IPS DF 4.7 (cell line): ENCODE measurements at regions not wholly inside any gene's neighbourhood (a gene's known extent, or its start where the extent isn't known, plus 50 kb on each side); places are given as distances from the start of the nearest gene placed in this dataset.

ENCODE experiments used
- DNase-seq: peaks from one replicate; pipeline ENCODE4 v3.0.0-alpha.2; 2013; ENCODE audit warnings: low spot score; ENCODE audit errors: extremely low read depth

- no peak for DNase-seq
These were observed 93.0 kb upstream of the ZNF608 start for GRCh38 chr5:124839371-124839998.

- DNase-seq = no peak
These were observed 95.6 kb upstream of the ZNF608 start for GRCh38 chr5:124841829-124842712.

DNA sequence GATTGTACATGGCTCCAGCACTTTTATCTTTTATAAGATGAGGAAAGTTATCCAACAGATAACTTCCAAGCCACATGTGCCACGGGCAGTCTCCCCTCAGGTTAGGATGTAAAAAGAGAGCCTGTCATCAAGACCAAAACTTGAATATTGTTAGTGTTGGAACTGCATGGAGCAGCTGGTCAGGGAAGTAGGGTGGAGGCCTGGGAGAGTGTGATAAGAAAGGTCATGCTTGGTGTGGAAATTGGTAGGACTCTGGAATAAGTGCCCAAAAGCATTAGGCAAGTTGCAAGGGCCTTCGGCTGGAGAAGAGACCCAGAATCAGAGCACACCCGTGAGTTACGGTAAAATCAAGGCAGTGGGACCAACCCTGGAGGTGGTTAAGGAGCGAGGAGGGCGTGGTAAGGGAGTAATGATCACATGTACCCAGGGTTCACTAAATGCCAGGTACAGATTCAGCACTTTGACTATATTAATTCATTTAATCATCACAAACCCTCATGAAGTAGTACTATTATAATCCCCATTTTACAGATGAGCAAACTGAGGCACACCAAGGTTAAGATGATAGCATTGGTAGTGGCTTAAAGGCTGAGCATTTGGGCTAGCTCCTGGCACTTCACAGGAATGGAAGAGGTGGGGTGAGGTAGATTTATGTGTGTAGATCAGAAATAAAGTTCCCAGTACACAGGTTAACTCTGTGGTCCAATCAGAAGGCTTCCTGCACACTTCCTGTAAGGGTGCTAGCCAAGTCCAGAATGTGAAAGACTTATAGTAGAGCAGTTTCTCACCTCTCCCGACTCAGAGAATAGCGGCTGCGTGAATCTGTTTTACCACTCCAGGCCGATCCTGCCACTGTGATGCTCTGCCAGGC lies 96.5 kb upstream of the ZNF608 start:
- no peak for DNase-seq

DNA sequence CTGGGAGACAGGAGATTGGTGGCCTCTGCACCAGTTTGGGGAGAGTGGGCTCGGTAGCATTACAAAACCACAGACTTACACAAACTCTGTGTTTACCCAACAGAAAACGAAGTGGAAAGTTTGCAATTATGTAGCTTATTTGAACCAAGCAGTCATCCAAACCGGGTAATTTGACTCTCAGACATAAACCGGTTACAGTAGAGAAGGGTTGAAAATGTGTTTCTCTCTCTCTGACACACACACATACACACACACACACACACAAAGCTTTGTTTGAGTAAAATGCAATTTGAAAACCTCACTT lies 97.1 kb upstream of the ZNF608 start:
- no peak for DNase-seq

DNA sequence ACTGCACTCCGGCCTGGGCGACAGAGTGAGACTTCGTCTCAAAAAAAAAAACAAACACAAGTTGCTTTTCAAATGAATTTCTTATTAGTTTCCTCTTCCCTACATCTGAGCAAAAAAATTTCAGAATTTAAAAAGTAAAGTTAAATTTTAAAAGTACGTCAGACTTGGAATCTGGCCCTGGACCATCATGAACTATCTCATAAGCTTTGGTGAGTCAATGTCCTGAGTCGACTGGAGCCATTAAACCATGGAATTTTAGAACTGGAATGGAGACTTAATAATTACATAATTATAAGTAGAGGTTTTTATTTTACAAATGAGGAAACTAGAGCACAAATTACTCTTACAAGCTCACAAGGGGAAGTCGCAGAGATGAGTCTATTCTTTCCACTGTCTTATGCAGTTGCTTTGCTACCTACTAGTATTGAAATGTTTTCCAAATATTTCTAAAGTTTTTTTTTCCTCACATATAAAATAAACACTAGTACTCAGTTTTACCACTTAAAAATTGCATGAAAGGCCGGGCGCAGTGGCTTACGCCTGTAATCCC lies 98.0 kb upstream of the ZNF608 start:
- no peak for DNase-seq

DNA sequence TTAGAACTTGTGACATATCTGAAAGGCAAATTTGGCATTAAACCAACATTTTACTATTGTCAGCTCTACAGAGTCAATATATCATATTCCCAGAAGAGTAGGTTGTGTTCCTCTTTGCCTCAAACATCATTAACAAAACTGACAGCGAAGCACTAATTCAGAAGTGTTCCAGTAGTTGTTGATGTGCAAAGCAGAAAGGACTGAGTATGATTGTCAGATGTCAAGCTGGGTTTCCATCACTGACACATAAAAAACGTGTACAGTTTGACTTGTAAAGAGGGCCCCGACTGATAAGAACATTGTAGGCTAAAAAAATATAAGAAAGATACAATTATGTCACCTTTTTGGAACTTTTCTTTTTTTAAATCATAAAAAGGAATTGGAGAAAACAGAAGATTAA lies 101.5 kb upstream of the ZNF608 start:
- no peak for DNase-seq

DNA sequence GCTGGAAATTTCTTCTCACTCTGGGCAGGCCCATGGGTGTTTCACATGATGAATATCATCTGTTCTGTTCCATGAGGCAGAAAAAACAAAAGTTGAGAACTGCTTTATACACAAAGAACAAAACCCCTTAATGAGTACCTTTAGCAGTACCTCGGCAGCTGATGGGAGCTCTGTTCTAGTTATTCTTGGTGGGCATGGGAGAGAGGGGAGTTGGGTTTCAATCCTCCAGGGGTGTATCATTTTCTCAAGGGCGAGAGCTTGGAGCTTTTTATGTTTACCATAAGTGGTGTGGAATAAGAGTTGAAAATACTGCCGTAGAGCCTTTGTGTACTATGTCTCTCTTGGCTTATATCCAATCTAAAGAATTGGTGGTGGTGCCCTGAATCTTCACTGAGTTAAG lies 103.3 kb upstream of the ZNF608 start:
- no peak for DNase-seq

DNA sequence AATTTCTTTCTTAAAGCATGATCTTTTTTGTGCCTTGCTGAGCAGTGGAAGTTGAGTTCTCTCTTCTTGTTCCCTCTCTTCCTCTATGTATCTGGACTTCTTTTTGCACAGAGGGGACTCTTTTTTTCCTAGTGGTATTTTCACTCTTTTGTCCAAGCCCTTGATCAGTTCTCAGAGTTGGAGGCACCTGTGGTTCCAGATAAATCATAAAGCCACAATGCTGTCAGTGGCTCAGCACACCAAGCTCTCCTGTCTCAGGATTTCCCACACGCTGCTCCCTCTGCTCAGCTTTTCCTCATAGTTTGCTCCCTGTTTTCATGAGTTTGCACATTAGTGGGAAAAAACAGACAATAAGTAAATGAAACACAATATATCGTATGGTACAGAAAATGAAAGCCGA lies 110.3 kb upstream of the ZNF608 start:
- DNase-seq = no peak

GRCh38 chr5:124858612-124859011 lies 112.2 kb upstream of the ZNF608 start:
- no peak for DNase-seq

GRCh38 chr5:124859027-124859426 lies 112.6 kb upstream of the ZNF608 start:
- DNase-seq = no peak

DNA sequence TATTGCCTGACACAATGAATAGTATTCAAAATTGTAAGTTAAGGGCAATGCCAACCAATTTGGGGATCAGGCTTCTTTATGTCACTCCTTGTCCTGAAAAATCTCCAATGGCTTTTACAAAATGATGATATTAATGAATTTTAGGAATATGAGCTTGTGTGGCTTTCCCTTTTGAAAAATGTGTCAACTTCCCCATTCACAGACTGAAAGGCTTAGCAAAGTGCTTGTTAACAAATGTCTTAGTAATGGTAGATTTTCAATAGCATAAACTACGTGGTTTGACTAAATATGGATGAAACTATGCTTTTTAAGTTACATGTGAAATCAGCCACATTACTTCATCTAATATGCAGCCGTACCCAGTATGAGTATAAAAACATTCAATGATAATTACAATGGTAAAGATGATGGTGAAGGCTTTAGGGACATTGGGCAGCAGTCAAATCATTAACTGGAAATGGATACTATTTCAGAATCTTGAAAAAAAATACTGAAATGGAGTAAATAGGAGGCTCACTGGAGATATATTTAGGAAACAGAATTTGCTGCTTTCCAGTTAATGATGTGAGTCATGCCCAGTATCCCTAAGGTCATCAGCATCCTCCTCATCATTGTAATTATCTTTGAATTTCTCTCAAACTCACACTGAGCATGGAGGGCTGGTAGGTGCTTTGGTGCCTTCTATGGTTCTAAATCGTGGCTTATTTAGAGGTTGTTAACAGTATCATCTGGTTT lies 113.3 kb upstream of the ZNF608 start:
- no peak for DNase-seq

GRCh38 chr5:124860291-124860655 lies 113.8 kb upstream of the ZNF608 start:
- no peak for DNase-seq

- DNase-seq = no peak
These were observed 118.6 kb upstream of the ZNF608 start for GRCh38 chr5:124865066-124865465.

GRCh38 chr5:124865603-124866354 lies 119.3 kb upstream of the ZNF608 start:
- DNase-seq = no peak

DNA sequence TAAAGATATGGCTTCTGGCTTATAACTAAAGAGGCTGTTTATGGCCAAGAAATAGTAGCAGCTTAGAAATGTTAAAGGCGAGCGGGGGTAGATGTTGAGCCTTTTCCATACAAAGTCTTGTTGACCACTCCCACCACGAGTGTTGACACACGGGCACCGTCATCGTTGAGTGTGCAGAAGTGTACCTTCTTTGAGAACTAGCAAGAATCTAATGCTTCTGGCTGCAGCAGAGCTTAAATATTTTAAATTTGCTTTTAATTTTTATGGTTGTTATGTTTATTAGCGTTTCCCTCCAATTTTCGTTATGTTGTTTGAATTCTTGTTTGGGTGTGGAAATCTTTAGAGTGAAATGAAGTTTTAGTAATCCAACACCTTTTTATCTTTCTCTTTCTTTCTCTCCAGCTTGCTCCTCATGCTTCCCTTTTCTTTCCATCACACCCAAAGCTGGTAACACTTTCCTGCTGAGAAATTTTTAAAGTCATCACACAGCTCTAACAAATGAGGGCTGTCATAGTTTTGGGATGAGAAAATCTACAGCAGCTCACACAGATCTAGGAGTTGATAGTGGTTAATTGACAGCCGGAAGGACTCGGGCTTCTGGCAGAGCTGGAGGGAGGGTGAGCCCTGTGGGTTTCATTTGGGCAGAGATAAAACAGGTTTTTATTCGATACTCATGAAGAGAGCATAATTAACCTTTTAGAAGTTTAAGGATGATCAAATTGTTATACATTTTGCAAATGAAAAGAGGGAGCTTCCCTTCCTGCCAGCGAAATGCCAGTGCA lies 120.1 kb upstream of the ZNF608 start:
- no peak for DNase-seq

GRCh38 chr5:124867137-124867704 lies 120.8 kb upstream of the ZNF608 start:
- DNase-seq = no peak

GRCh38 chr5:124868676-124869075 lies 122.2 kb upstream of the ZNF608 start:
- no peak for DNase-seq

- DNase-seq = no peak
These were observed 123.1 kb upstream of the ZNF608 start for GRCh38 chr5:124869426-124870033.

DNA sequence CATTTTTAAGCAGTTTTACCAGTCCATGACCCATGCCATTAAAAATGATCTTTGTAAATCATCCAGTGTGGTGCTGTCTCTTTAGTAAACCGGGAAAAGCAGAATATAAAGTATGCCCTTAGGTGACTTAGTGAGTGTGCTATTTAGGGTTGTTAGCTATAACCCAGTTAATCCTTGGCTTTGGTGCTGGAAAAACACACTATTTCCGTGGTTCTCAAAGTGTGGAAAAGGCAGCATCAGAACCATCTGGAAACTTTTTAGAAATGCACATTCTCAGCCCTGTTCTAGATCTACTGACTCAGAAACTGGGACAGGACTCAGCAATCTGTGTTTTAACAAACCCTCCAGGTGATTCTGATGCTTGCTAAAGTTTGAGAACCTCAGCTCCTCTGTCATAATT lies 123.6 kb upstream of the ZNF608 start:
- no peak for DNase-seq
